ENCODE measurements at regions not wholly inside any gene's neighbourhood (a gene's known extent, or its start where the extent isn't known, plus 50 kb on each side); places are given as distances from the start of the nearest gene placed in this dataset.

GRCh38 chr3:157953565-157953964 is 152.7 kb downstream of the SHOX2 start:
- POLR2A ChIA-PET (ENCODE audit: partially characterized antibody): no interaction called here
- Histone ChIP-seq H3K9ac (replicated peaks in 1 of 4; ENCODE audit: extremely low read depth in 1 of 4, low read depth in 3 of 4, low read length in 3 of 4) (no peak overlapping the region), H4K20me1 (replicated peaks in 1 of 2; ENCODE audit: control insufficient read depth in 1 of 2, insufficient read depth in 2 of 2, low read length in 2 of 2) (no peaks in the 10 kb centered on the region), H3K36me3 (ENCODE audit: control insufficient read depth in 2 of 4, insufficient read depth in 4 of 4, low read length in 3 of 4) (no peaks in the 10 kb centered on the region), H2BK5ac (ENCODE audit: low read depth, low read length) (no peak overlapping the region), H3K56ac (replicated peaks; ENCODE audit: insufficient read length, low read depth, low read length) (no peak overlapping the region), H3K79me2 (ENCODE audit: control insufficient read depth in 1 of 2, insufficient read depth in 2 of 2, low read length in 2 of 2) (no peaks in the 10 kb centered on the region), H3K27ac (ENCODE audit: low read depth, low read length) (no peak overlapping the region), H2AK5ac (ENCODE audit: low read depth, low read length) (no peak overlapping the region), H3K4me3 (ENCODE audit: extremely low read depth in 1 of 4, insufficient read depth in 2 of 4, low read depth in 3 of 4, low read length in 4 of 4) (no peak overlapping the region), H4K8ac (ENCODE audit: extremely low read depth, insufficient read depth, low read length) (no peak overlapping the region), H3K18ac (ENCODE audit: extremely low read depth, low read length) (no peak overlapping the region), H2AFZ (ENCODE audit: low read length) (0 out of 2 replicates have a peak overlapping the region, but pooled peaks have one; percentile 39), H3K4me2 (ENCODE audit: insufficient read depth in 1 of 2, low read depth in 2 of 2, low read length in 2 of 2) (no peak overlapping the region), H3K23me2 (ENCODE audit: low read depth, low read length) (no peaks in the 10 kb centered on the region), H3K14ac (ENCODE audit: insufficient read length) (no peak overlapping the region), H2BK15ac (ENCODE audit: low read length) (no peak overlapping the region), H3K23ac (ENCODE audit: insufficient read length) (no peak overlapping the region), H3K27me3 (replicated peaks in 1 of 4; ENCODE audit: control insufficient read depth in 3 of 4, extremely low read depth in 1 of 4, insufficient read depth in 3 of 4, low read length in 3 of 4) (no peaks in the 10 kb centered on the region), H2BK12ac (ENCODE audit: low read depth, low read length) (no peak overlapping the region), H3K9me3 (ENCODE audit: insufficient read depth in 2 of 2, low read depth in 1 of 2, low read length in 1 of 2) (no peaks in the 10 kb centered on the region), H3K4me1 (replicated peaks in 1 of 4; ENCODE audit: control insufficient read depth in 3 of 4, insufficient read depth in 4 of 4, low read length in 3 of 4) (peaks cover 0 to 3% (median 2%) of the 10 kb centered on the region in 4 experiments; a peak in 2 of 7 replicates), H4K5ac (ENCODE audit: insufficient read length, low read depth, low read length) (no peak overlapping the region), H2BK20ac (ENCODE audit: low read length) (no peak overlapping the region), H3K79me1 (ENCODE audit: low read depth, low read length) (no peaks in the 10 kb centered on the region), H2BK120ac (replicated peaks; ENCODE audit: low read depth, low read length) (no peak overlapping the region), H3K4ac (replicated peaks; ENCODE audit: insufficient read length, low read depth, low read length) (no peak overlapping the region), H4K91ac (replicated peaks; ENCODE audit: insufficient read length, low read length) (no peak overlapping the region)
- FAIRE-seq (no peak), DNase-seq (ENCODE audit: low read depth in 1 of 2, low spot score in 2 of 2) (no peak)
- 90% methylated on average over 2 of the region's 2 CpGs; no CpG with 5 or more reads in 1 of the 2 experiments for WGBS, 2 experiments (ENCODE audit: extremely low coverage in 1 of 2, insufficient coverage in 1 of 2, insufficient read length in 1 of 2, insufficient replicate concordance in 2 of 2, low coverage in 1 of 2, low lambda C conversion rate in 2 of 2, missing lambda C conversion rate in 1 of 2)
- CTCF ChIA-PET (ENCODE audit: partially characterized antibody): no interaction called here
- TF ChIP-seq KDM4A (IDR thresholded peaks at IDR 0.05; ENCODE audit: low read depth, low read length, severe bottlenecking) (no peak), TAF7 (optimal IDR thresholded peaks at IDR 0.05; ENCODE audit: borderline replicate concordance, low read depth, low read length) (no peak), ATF2 (IDR thresholded peaks at IDR 0.05; ENCODE audit: low read length) (no peak), CHD1 (IDR thresholded peaks at IDR 0.05; ENCODE audit: low read depth, low read length) (no peak), HDAC6 (IDR thresholded peaks at IDR 0.05; ENCODE audit: low read depth, low read length) (no peak), RNF2 (IDR thresholded peaks at IDR 0.05; ENCODE audit: borderline replicate concordance, low read depth, low read length, missing control alignments, poor library complexity, severe bottlenecking) (no peak), NANOG (IDR thresholded peaks at IDR 0.05; ENCODE audit: insufficient read depth, low read depth, low read length, poor library complexity, severe bottlenecking) (no peak), TAF1 (IDR thresholded peaks at IDR 0.05; ENCODE audit: low read depth, low read length) (no peak), GABPA (IDR thresholded peaks at IDR 0.05; ENCODE audit: borderline replicate concordance, insufficient read depth, low read length) (no peak)
